Thyroid gland (tissue), 4 donors: ENCODE measurements at regions not wholly inside any gene's neighbourhood (a gene's known extent, or its start where the extent isn't known, plus 50 kb on each side); places are given as distances from the start of the nearest gene placed in this dataset.

Source experiments
- DNase-seq, 2 donors: peaks; one replicate each; pipeline ENCODE4 v3.0.0-alpha.2; 2019
- H3K27ac ChIP-seq, 3 donors: fragments of 200-600 bp; sonication (generic); 1 replicate in 2 of 3; 2 replicates in 1 of 3; pipeline ENCODE4 v1.5.1; 2016 to 2019; ENCODE audit warnings: mild to moderate bottlenecking in 1 of 3, moderate library complexity in 1 of 3
- H3K27me3 ChIP-seq: fragments of 200-600 bp; sonication (generic); one replicate; pipeline ENCODE4 v1.5.1; 2019
- H3K36me3 ChIP-seq, 2 donors: fragments of 200-600 bp; sonication (generic); one replicate each; pipeline ENCODE4 v1.5.1; 2016 to 2019
- H3K4me1 ChIP-seq, 2 donors: fragments of 200-600 bp; sonication (generic); one replicate each; pipeline ENCODE4 v1.5.1; 2017 to 2019
- H3K4me3 ChIP-seq, 3 donors: fragments of 200-600 bp; sonication (generic); replicated peaks in 1 of 3; 1 replicate in 2 of 3; 2 replicates in 1 of 3; pipeline ENCODE4 v1.5.1; 2016; ENCODE audit warnings: mild to moderate bottlenecking in 1 of 3
- H3K9me3 ChIP-seq: fragments of 200-600 bp; sonication (generic); one replicate; pipeline ENCODE4 v1.5.1; 2017
- POLR2A ChIP-seq, 2 donors: fragments of 450-650 bp; IDR thresholded peaks; one replicate each; pipeline ENCODE4 v1.6.1; 2017; ENCODE audit warnings: antibody characterized with exemption in 2 of 2, mild to moderate bottlenecking in 2 of 2, moderate library complexity in 1 of 2
- WGBS, 2 donors: methylation state at CpG; one replicate each; pipeline ENCODE4 v1.1.5; 2017; 5-methylcytosine and 5-hydroxymethylcytosine counted together
- intact Hi-C: fragments of 100-400 bp; cut with DNase I; formaldehyde crosslinking; loops from one replicate; pipeline ENCODE4 v1.15.1; 2023
- TF ChIP-seq, protein P1 (sequence below), 6 experiments: fragments of 200-600 bp in 3 of 6; fragments of 450-650 bp in 3 of 6; sonication (generic) in 3 of 6; IDR thresholded peaks; one replicate each; pipeline ENCODE4 v1.5.1; 2016 to 2019; ENCODE audit warnings: antibody characterized with exemption in 6 of 6, mild to moderate bottlenecking in 2 of 6, inconsistent platforms in 1 of 6, moderate library complexity in 1 of 6

DNA sequence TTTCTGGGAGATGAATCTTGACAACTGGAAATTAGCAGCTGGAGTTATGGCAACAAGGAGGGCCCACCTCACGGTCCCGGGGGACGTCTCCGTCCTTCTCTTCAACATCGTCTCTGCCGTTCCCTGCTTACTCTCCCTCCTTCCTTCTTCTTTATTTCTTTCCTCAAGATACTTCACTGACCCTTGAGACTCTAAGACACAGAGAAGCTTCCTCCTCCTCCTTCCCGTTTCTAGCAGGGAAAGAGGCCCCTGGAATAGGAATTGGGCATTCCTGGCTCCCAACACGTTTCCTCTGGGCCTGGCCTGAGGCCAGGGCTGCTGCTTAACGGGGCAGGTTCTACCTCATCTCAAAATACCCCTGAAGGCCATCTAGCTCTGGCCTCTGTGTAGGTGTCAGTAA lies 189.9 kb upstream of the GMDS start:
- no peak overlapping the region for H3K27ac ChIP-seq
- H3K4me3 ChIP-seq: no peak overlapping the region
- intact Hi-C loops: no loop called here
- TF ChIP-seq, protein P1, sequence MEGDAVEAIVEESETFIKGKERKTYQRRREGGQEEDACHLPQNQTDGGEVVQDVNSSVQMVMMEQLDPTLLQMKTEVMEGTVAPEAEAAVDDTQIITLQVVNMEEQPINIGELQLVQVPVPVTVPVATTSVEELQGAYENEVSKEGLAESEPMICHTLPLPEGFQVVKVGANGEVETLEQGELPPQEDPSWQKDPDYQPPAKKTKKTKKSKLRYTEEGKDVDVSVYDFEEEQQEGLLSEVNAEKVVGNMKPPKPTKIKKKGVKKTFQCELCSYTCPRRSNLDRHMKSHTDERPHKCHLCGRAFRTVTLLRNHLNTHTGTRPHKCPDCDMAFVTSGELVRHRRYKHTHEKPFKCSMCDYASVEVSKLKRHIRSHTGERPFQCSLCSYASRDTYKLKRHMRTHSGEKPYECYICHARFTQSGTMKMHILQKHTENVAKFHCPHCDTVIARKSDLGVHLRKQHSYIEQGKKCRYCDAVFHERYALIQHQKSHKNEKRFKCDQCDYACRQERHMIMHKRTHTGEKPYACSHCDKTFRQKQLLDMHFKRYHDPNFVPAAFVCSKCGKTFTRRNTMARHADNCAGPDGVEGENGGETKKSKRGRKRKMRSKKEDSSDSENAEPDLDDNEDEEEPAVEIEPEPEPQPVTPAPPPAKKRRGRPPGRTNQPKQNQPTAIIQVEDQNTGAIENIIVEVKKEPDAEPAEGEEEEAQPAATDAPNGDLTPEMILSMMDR (IDR thresholded peaks at IDR 0.05): no peak
- no peak for TF ChIP-seq POLR2A (IDR thresholded peaks at IDR 0.05)
- 78 to 84% methylated on average over 9 of the region's 9 CpGs for WGBS, 2 donors
- H3K27me3 ChIP-seq: no peaks in the 10 kb centered on the region
- no peaks in the 10 kb centered on the region for H3K36me3 ChIP-seq
- no peaks in the 10 kb centered on the region for H3K4me1 ChIP-seq
- no peaks in the 10 kb centered on the region for H3K9me3 ChIP-seq
- no peak for DNase-seq

DNA sequence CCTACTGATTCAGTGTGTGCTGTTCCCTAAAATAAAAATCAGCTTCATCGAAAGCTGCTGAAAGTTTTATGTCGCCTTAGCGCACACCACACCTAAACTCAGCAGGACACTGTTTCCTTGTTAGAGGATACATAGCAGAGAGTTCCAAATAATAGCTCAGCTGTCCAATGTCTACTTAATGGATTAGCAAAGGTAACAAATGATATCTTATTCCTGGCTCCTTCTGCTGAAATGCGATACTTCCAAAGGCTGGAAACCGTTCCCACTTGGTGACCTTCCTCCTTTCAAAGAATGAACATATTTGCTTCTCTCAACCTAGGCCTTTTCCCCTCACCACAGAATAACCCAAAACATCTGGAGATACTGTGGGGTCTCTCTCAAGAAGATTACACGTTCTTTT lies 189.5 kb upstream of the GMDS start:
- Histone ChIP-seq H3K4me3 (no peak overlapping the region), H3K27ac (no peak overlapping the region), H3K36me3 (no peaks in the 10 kb centered on the region), H3K4me1 (no peaks in the 10 kb centered on the region), H3K9me3 (no peaks in the 10 kb centered on the region), H3K27me3 (no peaks in the 10 kb centered on the region)
- intact Hi-C loops: no loop called here
- 79 to 86% methylated on average over 6 of the region's 6 CpGs for WGBS, 2 donors
- TF ChIP-seq, protein P1 (IDR thresholded peaks at IDR 0.05): no peak
- TF ChIP-seq POLR2A (IDR thresholded peaks at IDR 0.05): no peak
- no peak for DNase-seq

DNA sequence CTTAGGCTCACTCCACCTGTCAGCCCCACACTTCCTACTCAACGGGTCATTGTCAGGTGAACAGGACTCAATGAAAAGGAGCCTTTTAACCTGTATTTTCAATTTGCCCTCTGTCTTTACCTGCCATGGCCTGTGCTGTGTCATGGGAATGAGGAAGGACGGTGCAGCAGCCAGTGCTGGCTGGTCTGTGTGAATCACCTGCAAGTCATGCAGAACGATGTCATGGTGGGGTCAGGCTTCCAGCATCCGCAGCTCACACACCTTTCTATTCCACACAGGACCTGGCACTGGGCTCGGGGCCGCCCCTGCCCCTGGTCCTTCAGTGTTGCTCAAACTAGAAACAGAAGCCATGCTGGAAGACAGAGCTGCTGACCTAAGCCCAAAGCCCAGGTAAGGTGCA lies 188.7 kb upstream of the GMDS start:
- Histone ChIP-seq H3K36me3 (no peaks in the 10 kb centered on the region), H3K4me3 (no peak overlapping the region), H3K4me1 (no peaks in the 10 kb centered on the region), H3K27ac (no peak overlapping the region), H3K9me3 (no peaks in the 10 kb centered on the region), H3K27me3 (no peaks in the 10 kb centered on the region)
- no peak for DNase-seq
- no peak for TF ChIP-seq POLR2A (IDR thresholded peaks at IDR 0.05)
- 92 to 95% methylated on average over 6 of the region's 6 CpGs for WGBS, 2 donors
- intact Hi-C loops: no loop called here

DNA sequence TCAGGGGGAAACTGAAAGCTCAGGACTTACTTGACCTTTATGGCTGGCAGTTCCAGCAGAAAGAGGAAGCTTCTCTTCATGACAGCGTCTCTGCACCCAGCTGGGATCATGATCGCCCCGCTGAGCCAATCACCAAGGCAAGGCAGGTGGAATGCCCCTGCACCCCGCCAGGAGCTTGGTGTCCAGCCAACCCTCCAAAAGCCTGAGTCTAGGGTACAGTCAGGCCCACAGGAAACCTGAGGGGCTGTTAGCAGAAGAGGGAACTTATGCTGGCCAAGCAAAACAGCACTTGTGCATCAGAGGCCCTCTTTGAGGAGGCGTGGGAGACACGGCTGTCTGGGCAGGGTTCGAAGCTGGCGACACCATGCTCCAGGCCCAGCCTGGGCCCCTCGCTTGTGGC lies 188.3 kb upstream of the GMDS start:
- Histone ChIP-seq H3K27me3 (no peaks in the 10 kb centered on the region), H3K4me1 (no peaks in the 10 kb centered on the region), H3K27ac (no peak overlapping the region), H3K9me3 (no peaks in the 10 kb centered on the region), H3K4me3 (no peak overlapping the region), H3K36me3 (no peaks in the 10 kb centered on the region)
- no peak for DNase-seq
- TF ChIP-seq, protein P1 (IDR thresholded peaks at IDR 0.05): no peak
- TF ChIP-seq POLR2A (IDR thresholded peaks at IDR 0.05): no peak
- WGBS, 2 donors: 92 to 93% methylated on average over 9 of the region's 9 CpGs
- intact Hi-C loops: no loop called here

DNA sequence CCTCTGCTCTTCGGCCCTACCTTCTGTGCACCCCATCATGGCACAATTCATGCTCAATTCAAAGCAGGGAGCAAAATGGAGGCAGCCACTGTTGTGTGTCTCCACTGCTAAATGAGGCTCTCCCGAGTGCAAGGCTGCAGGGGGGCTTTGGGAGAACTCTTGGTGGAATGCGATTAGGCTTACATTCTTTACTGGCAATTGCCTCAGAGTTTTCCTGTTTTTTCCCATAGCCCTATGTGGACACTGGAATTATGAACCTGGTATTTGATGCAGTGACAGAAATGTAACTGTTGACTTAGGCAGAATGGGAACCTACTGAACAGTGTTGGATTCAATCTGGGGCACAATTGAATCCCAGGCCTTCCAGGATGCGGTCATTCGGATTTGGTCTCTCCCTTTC lies 187.9 kb upstream of the GMDS start:
- no peaks in the 10 kb centered on the region for H3K9me3 ChIP-seq
- no peaks in the 10 kb centered on the region for H3K27me3 ChIP-seq
- no peak overlapping the region for H3K27ac ChIP-seq
- no peak for DNase-seq
- H3K4me3 ChIP-seq: no peak overlapping the region
- intact Hi-C loops: no loop called here
- no peaks in the 10 kb centered on the region for H3K4me1 ChIP-seq
- H3K36me3 ChIP-seq: no peaks in the 10 kb centered on the region
- 93 to 99% methylated on average over 5 of the region's 5 CpGs for WGBS, 2 donors
- TF ChIP-seq, protein P1 (IDR thresholded peaks at IDR 0.05): no peak
- no peak for TF ChIP-seq POLR2A (IDR thresholded peaks at IDR 0.05)

DNA sequence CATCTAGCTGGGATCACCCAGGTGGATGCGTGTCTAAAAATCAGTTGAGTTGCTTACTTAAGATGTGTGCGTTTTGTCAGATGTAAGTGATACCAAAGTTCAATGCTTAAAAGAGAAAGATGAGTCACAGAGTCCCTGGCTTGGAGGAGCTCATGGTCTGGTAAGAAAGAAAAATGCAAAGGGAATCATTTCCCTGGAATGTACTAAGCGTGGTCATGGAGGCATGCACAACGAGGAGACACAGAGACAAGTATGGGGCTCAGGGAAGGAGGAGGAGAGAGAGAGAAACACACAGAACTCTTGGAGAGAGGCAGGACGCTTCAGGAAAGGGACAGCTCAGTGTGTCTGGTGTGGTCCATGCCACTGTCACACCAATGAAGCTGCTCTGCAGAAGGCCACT lies 186.9 kb upstream of the GMDS start:
- no peak for TF ChIP-seq POLR2A (IDR thresholded peaks at IDR 0.05)
- TF ChIP-seq, protein P1 (IDR thresholded peaks at IDR 0.05): no peak
- H3K27ac ChIP-seq: no peak overlapping the region
- 76 to 84% methylated on average over 5 of the region's 5 CpGs for WGBS, 2 donors
- no peaks in the 10 kb centered on the region for H3K4me1 ChIP-seq
- intact Hi-C loops: no loop called here
- H3K9me3 ChIP-seq: no peaks in the 10 kb centered on the region
- no peak for DNase-seq
- H3K4me3 ChIP-seq: no peak overlapping the region
- no peaks in the 10 kb centered on the region for H3K36me3 ChIP-seq
- H3K27me3 ChIP-seq: no peaks in the 10 kb centered on the region
